ENCODE measurements at regions not wholly inside any gene's neighbourhood (a gene's known extent, or its start where the extent isn't known, plus 50 kb on each side); places are given as distances from the start of the nearest gene placed in this dataset.

DNA sequence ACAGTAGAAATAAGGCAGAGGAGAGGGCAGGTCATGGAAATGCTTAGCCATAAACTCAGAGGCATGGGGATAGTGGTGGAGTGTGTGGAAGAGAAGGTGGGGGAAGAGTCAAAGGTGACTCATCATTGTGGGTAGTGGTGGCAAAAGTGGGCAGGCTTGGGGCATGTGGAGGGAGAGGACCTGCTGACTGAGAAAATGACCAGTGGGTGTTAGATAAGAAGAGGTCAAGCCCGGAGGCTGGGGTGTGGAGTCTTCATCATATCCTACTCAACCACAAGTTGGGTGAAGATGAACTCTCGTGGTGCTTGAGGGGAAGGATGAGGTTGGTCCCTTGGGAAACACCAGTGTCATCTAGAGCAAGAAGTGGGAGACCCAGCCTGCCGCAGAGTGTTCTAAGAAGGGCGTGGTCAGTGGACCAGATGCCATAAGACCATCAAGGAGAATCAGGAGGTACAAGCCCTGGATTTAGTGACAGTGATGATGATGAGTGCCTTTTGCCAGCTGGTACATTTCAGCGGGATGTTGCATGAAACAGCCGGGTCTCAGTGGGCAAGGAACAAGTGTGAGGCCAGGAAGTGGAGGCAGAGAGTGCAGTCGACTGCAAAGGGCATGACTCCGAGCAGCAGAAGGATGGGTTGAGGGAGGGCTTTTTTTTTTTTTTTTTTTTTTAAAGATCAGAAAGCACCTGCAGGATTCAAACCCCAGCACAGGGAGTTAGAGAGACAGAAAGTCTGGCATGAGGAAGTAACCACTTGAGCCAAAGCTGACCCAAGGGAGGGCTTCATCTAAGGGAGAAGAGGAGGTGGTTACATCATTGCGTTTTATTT is 122.6 kb upstream of the SPRED2 start:
- H3K4me1 ChIP-seq: peaks cover 8% of the 10 kb centered on the region
- no peaks in the 10 kb centered on the region for H3K36me3 ChIP-seq
- H3K27me3 ChIP-seq: no peaks in the 10 kb centered on the region
- TF ChIP-seq, protein P1, sequence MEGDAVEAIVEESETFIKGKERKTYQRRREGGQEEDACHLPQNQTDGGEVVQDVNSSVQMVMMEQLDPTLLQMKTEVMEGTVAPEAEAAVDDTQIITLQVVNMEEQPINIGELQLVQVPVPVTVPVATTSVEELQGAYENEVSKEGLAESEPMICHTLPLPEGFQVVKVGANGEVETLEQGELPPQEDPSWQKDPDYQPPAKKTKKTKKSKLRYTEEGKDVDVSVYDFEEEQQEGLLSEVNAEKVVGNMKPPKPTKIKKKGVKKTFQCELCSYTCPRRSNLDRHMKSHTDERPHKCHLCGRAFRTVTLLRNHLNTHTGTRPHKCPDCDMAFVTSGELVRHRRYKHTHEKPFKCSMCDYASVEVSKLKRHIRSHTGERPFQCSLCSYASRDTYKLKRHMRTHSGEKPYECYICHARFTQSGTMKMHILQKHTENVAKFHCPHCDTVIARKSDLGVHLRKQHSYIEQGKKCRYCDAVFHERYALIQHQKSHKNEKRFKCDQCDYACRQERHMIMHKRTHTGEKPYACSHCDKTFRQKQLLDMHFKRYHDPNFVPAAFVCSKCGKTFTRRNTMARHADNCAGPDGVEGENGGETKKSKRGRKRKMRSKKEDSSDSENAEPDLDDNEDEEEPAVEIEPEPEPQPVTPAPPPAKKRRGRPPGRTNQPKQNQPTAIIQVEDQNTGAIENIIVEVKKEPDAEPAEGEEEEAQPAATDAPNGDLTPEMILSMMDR (IDR thresholded peaks at IDR 0.05): no peak
- TF ChIP-seq POLR2A (IDR thresholded peaks at IDR 0.05): no peak
- no peak for TF ChIP-seq POLR2AphosphoS5 (IDR thresholded peaks at IDR 0.05)
- TF ChIP-seq EP300 (IDR thresholded peaks at IDR 0.05): no peak
- H3K9me3 ChIP-seq: no peaks in the 10 kb centered on the region
- no peak overlapping the region for H3K4me3 ChIP-seq
- no peak for DNase-seq (ENCODE audit: low spot score in 2 of 2)
- H3K27ac ChIP-seq: no peak overlapping the region
- 67% methylated on average over 9 of the region's 9 CpGs for WGBS

DNA sequence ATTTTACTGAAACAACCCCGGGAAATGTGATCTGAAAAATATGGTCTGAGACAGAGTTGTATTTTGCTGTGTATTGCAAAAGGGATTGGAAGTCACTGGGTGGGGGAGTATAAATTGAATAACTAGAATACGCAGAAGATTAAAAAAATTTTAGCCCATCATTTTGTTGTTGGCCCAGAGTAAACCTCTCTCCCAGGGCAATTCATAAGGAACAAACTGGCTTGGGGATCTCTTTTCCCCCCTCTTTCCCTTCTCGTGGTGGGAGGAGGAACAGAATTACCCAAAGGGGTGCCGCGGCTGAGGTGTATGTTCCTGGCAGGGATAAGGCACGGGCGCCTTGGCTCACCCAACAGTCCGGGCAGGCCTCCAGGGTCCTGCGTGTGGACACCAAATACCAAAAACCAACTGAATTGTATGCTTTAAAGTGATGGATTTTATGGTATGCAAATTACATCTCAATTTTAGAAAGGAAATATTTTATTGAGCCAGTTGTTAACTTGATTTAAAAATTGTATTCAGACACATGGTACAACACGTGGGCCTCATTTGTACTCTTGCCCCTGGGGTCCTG is 121.2 kb upstream of the SPRED2 start:
- no peak overlapping the region for H3K27ac ChIP-seq
- 45% methylated on average over 10 of the region's 10 CpGs for WGBS

DNA sequence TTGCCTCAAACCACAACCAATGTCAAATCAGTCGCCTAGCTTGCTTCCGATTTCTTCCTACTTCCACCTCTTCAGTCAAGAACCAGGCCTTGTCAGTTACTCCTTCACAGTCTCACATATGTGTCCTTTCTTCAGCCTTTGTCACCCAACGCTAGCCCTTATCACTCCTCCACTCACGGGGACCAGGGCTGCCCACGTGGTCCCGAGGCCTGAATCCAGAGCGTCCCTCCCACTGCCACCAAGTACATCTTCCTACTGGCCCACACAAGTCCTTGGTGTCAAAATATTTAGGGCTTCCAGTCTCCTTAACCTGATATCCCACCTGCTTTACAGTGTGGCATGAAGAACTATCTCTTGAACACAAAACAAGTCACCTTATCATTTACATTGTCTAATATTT is 119.1 kb upstream of the SPRED2 start:
- H3K27me3 ChIP-seq: no peaks in the 10 kb centered on the region
- DNase-seq (ENCODE audit: low spot score in 2 of 2): no peak
- H3K36me3 ChIP-seq: no peaks in the 10 kb centered on the region
- H3K4me3 ChIP-seq: no peak overlapping the region
- WGBS: 89% methylated on average over 7 of the region's 7 CpGs
- no peak for TF ChIP-seq EP300 (IDR thresholded peaks at IDR 0.05)
- TF ChIP-seq POLR2A (IDR thresholded peaks at IDR 0.05): no peak
- TF ChIP-seq, protein P1 (IDR thresholded peaks at IDR 0.05): no peak
- TF ChIP-seq POLR2AphosphoS5 (IDR thresholded peaks at IDR 0.05): no peak
- peaks cover 8% of the 10 kb centered on the region for H3K4me1 ChIP-seq
- H3K27ac ChIP-seq: no peak overlapping the region
- no peaks in the 10 kb centered on the region for H3K9me3 ChIP-seq

More for the DNA sequence above, 121.2 kb upstream of the SPRED2 start:
- H3K9me3 ChIP-seq: no peaks in the 10 kb centered on the region
- no peak overlapping the region for H3K4me3 ChIP-seq
- no peak for DNase-seq (ENCODE audit: low spot score in 2 of 2)
- peaks cover 8% of the 10 kb centered on the region for H3K4me1 ChIP-seq
- H3K36me3 ChIP-seq: no peaks in the 10 kb centered on the region
- TF ChIP-seq POLR2AphosphoS5 (IDR thresholded peaks at IDR 0.05): no peak
- TF ChIP-seq, protein P1 (IDR thresholded peaks at IDR 0.05): peak in 1 of 2 donors; percentile 20
- TF ChIP-seq POLR2A (IDR thresholded peaks at IDR 0.05): no peak
- no peaks in the 10 kb centered on the region for H3K27me3 ChIP-seq

DNA sequence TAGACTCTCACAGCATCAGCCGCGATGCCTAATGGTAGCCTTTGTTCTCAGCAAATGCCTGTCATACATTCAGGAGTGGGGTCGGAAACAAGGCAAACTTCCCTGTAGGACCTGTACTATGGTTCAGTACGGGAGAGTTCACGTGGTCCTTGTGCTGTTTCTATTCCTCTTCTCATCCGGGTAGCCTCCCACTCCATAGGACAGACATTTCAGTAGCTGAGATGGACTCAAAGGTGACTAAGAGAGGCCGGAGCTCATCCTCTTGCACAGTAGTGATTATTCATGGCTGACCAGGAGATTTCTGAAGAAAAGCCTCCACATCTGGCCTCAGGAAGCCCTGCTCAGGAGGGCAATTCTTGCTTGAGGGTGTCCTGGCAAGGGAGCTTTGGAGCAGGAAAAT is 117.8 kb upstream of the SPRED2 start:
- DNase-seq (ENCODE audit: low spot score in 2 of 2): no peak
- no peaks in the 10 kb centered on the region for H3K9me3 ChIP-seq
- H3K4me3 ChIP-seq: no peak overlapping the region
- TF ChIP-seq POLR2AphosphoS5 (IDR thresholded peaks at IDR 0.05) (no peak), EP300 (IDR thresholded peaks at IDR 0.05) (no peak), POLR2A (IDR thresholded peaks at IDR 0.05) (no peak)
- TF ChIP-seq, protein P1 (IDR thresholded peaks at IDR 0.05): no peak
- H3K27me3 ChIP-seq: no peaks in the 10 kb centered on the region
- 72% methylated on average over 7 of the region's 7 CpGs for WGBS
- no peaks in the 10 kb centered on the region for H3K36me3 ChIP-seq
- peaks cover 8% of the 10 kb centered on the region for H3K4me1 ChIP-seq
- H3K27ac ChIP-seq: no peak overlapping the region

DNA sequence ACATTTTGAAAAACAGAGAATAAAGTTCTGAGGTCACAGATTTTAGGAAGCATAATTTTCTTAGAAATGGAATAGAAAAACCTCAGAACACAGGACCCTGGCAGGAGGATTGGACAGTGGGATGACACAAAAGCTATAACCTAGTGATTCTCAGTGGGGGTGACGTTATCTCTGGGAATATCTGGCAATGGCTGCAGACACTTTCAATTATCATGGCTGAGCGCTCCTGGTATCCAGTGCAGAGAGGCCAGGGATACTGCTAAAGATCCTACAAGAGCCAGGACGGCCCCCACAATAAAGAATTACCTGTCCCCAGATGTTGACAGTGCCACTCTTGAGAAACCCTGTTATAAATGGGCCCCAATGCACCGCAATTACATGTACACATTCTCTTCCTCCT is 117.2 kb upstream of the SPRED2 start:
- H3K36me3 ChIP-seq: no peaks in the 10 kb centered on the region
- DNase-seq (ENCODE audit: low spot score in 2 of 2): no peak
- TF ChIP-seq POLR2A (IDR thresholded peaks at IDR 0.05) (no peak), EP300 (IDR thresholded peaks at IDR 0.05) (no peak), POLR2AphosphoS5 (IDR thresholded peaks at IDR 0.05) (no peak)
- TF ChIP-seq, protein P1 (IDR thresholded peaks at IDR 0.05): no peak
- H3K27me3 ChIP-seq: no peaks in the 10 kb centered on the region
- H3K4me3 ChIP-seq: no peak overlapping the region
- H3K4me1 ChIP-seq: peaks cover 8% of the 10 kb centered on the region
- H3K27ac ChIP-seq: no peak overlapping the region
- WGBS: 86% methylated on average over 4 of the region's 4 CpGs
- H3K9me3 ChIP-seq: no peaks in the 10 kb centered on the region

Data from suprapubic skin (tissue), 4 donors.